ENCODE measurements at regions not wholly inside any gene's neighbourhood (a gene's known extent, or its start where the extent isn't known, plus 50 kb on each side); places are given as distances from the start of the nearest gene placed in this dataset.

DNA sequence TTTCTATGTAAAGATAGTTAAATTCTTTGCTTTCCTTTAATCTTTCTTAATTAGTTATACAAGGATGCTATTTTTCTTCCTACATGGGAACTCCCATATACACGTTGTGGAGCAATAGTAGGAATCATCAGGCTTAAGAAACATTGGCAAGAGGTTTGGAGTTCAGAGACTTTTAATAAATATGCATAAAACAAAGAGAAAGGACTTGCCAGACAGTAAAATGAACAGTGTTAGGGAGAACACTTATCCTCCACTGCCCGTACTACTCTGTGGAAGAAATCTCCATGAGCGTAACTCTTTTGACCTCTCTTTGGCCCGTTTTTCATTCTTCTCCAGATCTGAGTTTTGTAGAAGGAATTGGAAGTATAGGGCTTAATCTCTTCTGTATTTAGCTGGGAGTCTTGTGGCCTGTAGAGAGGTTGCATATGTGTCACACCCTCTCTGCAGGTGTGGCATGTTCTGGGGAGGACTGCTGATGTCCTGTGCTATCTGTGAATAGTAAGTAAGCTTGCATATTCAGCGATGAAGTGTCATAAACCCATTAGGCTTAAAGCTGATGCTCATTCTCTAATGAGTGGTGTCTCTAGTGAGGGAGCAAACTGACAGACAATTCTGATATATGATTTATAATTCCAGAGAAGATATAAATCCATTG is 455.4 kb upstream of the FAR2 start:
- TF ChIP-seq, protein P1, sequence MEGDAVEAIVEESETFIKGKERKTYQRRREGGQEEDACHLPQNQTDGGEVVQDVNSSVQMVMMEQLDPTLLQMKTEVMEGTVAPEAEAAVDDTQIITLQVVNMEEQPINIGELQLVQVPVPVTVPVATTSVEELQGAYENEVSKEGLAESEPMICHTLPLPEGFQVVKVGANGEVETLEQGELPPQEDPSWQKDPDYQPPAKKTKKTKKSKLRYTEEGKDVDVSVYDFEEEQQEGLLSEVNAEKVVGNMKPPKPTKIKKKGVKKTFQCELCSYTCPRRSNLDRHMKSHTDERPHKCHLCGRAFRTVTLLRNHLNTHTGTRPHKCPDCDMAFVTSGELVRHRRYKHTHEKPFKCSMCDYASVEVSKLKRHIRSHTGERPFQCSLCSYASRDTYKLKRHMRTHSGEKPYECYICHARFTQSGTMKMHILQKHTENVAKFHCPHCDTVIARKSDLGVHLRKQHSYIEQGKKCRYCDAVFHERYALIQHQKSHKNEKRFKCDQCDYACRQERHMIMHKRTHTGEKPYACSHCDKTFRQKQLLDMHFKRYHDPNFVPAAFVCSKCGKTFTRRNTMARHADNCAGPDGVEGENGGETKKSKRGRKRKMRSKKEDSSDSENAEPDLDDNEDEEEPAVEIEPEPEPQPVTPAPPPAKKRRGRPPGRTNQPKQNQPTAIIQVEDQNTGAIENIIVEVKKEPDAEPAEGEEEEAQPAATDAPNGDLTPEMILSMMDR (IDR thresholded peaks at IDR 0.05): no peak
- H3K4me3 Mint-ChIP-seq: no peak overlapping the region
- peaks cover 8 to 10% of the 10 kb centered on the region in 2 donors for H3K9me3 Mint-ChIP-seq
- no peaks in the 10 kb centered on the region for H3K27me3 Mint-ChIP-seq (ENCODE audit: low read depth in 2 of 2)
- ATAC-seq (no peak), DNase-seq (no peak)
- Histone ChIP-seq H3K27ac (ENCODE audit: low read length) (no peak overlapping the region), H3K36me3 (ENCODE audit: control insufficient read depth, insufficient read depth, low read length) (no peaks in the 10 kb centered on the region), H3K9me3 (ENCODE audit: control insufficient read depth, insufficient read depth, low read length) (no peaks in the 10 kb centered on the region), H3K27me3 (ENCODE audit: control insufficient read depth, insufficient read depth, low read length) (no peaks in the 10 kb centered on the region), H3K4me1 (ENCODE audit: control insufficient read depth, insufficient read depth, low read length) (no peaks in the 10 kb centered on the region), H3K4me3 (ENCODE audit: low read length) (no peak overlapping the region)
- 82% methylated on average over 3 of the region's 5 CpGs for WGBS (ENCODE audit: insufficient coverage)
- no peak overlapping the region for H3K27ac Mint-ChIP-seq
- intact Hi-C loops (cut with micrococcal nuclease): no loop called here
- no peaks in the 10 kb centered on the region for H3K4me1 Mint-ChIP-seq
- no peaks in the 10 kb centered on the region for H3K36me3 Mint-ChIP-seq

DNA sequence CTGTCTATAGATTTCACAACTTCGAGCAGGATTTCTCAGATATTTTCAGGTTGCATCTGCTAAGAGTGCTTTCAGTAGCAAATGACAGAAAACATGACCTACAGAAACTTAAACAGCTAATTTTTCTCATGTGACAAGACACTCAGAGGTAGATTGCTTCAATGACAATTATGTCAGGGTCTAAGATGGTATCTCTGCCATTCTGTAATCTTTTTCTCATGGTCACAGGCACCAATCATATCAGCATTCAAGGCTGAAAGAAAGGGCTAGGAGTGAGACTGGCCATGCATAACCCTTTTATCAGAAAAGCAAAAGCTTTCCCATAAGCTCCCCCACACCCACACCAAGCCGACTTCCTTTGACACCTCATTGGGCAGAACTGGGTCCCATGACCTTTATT is 450.5 kb upstream of the FAR2 start:
- ATAC-seq: no peak
- 86% methylated on average over 1 of the region's 2 CpGs for WGBS (ENCODE audit: insufficient coverage)

DNA sequence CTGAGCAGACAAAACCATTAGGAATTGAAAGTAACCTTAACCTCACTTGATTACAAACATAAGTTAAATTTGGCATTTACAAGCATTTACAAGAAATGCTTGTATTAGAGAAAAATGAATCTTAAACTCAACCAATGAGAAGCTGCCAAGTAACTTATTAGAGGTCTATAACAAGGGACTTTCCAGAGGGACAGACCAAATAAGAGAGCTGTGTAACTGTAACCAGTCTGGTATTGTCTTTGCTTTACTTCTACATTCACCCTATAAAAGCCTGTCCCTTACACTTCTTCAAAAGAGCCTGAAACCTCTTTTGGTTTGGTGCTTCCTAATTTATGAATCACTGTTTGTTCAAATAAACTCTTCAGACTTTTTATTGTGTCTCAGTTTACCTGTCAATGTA is 450.0 kb upstream of the FAR2 start:
- intact Hi-C loops (cut with micrococcal nuclease): no loop called here
- no peaks in the 10 kb centered on the region for H3K27me3 ChIP-seq (ENCODE audit: control insufficient read depth, insufficient read depth, low read length)
- no peaks in the 10 kb centered on the region for H3K4me1 Mint-ChIP-seq
- no peaks in the 10 kb centered on the region for H3K36me3 ChIP-seq (ENCODE audit: control insufficient read depth, insufficient read depth, low read length)
- DNase-seq (no peak), ATAC-seq (no peak)
- no peak overlapping the region for H3K27ac ChIP-seq (ENCODE audit: low read length)
- no peak overlapping the region for H3K4me3 Mint-ChIP-seq
- no peaks in the 10 kb centered on the region for H3K36me3 Mint-ChIP-seq
- no peaks in the 10 kb centered on the region for H3K27me3 Mint-ChIP-seq (ENCODE audit: low read depth in 2 of 2)
- H3K9me3 Mint-ChIP-seq: peaks cover 6 to 10% of the 10 kb centered on the region in 2 donors
- H3K4me1 ChIP-seq (ENCODE audit: control insufficient read depth, insufficient read depth, low read length): no peaks in the 10 kb centered on the region
- TF ChIP-seq, protein P1 (IDR thresholded peaks at IDR 0.05): no peak
- no peaks in the 10 kb centered on the region for H3K9me3 ChIP-seq (ENCODE audit: control insufficient read depth, insufficient read depth, low read length)
- H3K4me3 ChIP-seq (ENCODE audit: low read length): no peak overlapping the region
- H3K27ac Mint-ChIP-seq: no peak overlapping the region

More for the DNA sequence above, 450.5 kb upstream of the FAR2 start:
- Mint-ChIP-seq H3K9me3 (peaks cover 6 to 11% of the 10 kb centered on the region in 2 donors), H3K4me1 (no peaks in the 10 kb centered on the region), H3K27me3 (ENCODE audit: low read depth in 2 of 2) (no peaks in the 10 kb centered on the region), H3K27ac (no peak overlapping the region), H3K36me3 (no peaks in the 10 kb centered on the region), H3K4me3 (no peak overlapping the region)
- Histone ChIP-seq H3K9me3 (ENCODE audit: control insufficient read depth, insufficient read depth, low read length) (no peaks in the 10 kb centered on the region), H3K4me3 (ENCODE audit: low read length) (no peak overlapping the region), H3K4me1 (ENCODE audit: control insufficient read depth, insufficient read depth, low read length) (no peaks in the 10 kb centered on the region), H3K27ac (ENCODE audit: low read length) (no peak overlapping the region), H3K27me3 (ENCODE audit: control insufficient read depth, insufficient read depth, low read length) (no peaks in the 10 kb centered on the region), H3K36me3 (ENCODE audit: control insufficient read depth, insufficient read depth, low read length) (no peaks in the 10 kb centered on the region)
- TF ChIP-seq, protein P1 (IDR thresholded peaks at IDR 0.05): no peak
- DNase-seq: no peak
- intact Hi-C loops (cut with micrococcal nuclease): no loop called here

DNA sequence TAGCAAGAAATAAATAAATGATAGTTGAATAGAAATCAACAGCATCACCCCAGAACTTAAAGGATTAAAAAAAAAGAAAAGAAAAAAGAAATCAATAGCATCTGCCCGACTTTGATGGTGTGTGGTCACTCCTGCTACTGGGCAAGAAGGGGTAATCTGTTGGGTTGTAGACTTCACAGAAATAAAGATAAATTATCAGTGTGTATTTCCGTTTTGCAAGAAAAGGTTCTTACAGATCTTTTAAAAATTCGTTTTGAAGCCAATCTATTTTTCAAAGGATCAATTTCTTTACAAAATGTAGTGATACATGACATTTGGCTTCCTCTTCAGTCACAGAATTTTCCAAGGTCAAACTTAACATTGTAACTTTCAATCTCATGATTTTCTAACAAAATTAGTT is 448.9 kb upstream of the FAR2 start:
- Histone ChIP-seq H3K27ac (ENCODE audit: low read length) (no peak overlapping the region), H3K27me3 (ENCODE audit: control insufficient read depth, insufficient read depth, low read length) (no peaks in the 10 kb centered on the region), H3K9me3 (ENCODE audit: control insufficient read depth, insufficient read depth, low read length) (no peaks in the 10 kb centered on the region), H3K4me3 (ENCODE audit: low read length) (no peak overlapping the region), H3K4me1 (ENCODE audit: control insufficient read depth, insufficient read depth, low read length) (no peaks in the 10 kb centered on the region), H3K36me3 (ENCODE audit: control insufficient read depth, insufficient read depth, low read length) (no peaks in the 10 kb centered on the region)
- Mint-ChIP-seq H3K9me3 (peaks cover 5 to 10% of the 10 kb centered on the region in 2 donors), H3K27me3 (ENCODE audit: low read depth in 2 of 2) (no peaks in the 10 kb centered on the region), H3K4me1 (no peaks in the 10 kb centered on the region), H3K27ac (no peak overlapping the region), H3K4me3 (no peak overlapping the region), H3K36me3 (peaks cover 1% of the 10 kb centered on the region)
- 93% methylated on average over 1 of the region's 3 CpGs for WGBS (ENCODE audit: insufficient coverage)
- DNase-seq: no peak
- TF ChIP-seq, protein P1 (IDR thresholded peaks at IDR 0.05): no peak
- no peak for ATAC-seq
- intact Hi-C loops (cut with micrococcal nuclease): no loop called here

Data from natural killer cell (primary cell).